Ureter (tissue), 1 donor: ENCODE measurements at regions not wholly inside any gene's neighbourhood (a gene's known extent, or its start where the extent isn't known, plus 50 kb on each side); places are given as distances from the start of the nearest gene placed in this dataset.

Source experiments
- DNase-seq: peaks from one replicate; pipeline ENCODE4 v3.0.0-alpha.2; 2020; ENCODE audit warnings: low spot score
- donor health status: DM: yes; HTN: yes; CAD: no.

DNA sequence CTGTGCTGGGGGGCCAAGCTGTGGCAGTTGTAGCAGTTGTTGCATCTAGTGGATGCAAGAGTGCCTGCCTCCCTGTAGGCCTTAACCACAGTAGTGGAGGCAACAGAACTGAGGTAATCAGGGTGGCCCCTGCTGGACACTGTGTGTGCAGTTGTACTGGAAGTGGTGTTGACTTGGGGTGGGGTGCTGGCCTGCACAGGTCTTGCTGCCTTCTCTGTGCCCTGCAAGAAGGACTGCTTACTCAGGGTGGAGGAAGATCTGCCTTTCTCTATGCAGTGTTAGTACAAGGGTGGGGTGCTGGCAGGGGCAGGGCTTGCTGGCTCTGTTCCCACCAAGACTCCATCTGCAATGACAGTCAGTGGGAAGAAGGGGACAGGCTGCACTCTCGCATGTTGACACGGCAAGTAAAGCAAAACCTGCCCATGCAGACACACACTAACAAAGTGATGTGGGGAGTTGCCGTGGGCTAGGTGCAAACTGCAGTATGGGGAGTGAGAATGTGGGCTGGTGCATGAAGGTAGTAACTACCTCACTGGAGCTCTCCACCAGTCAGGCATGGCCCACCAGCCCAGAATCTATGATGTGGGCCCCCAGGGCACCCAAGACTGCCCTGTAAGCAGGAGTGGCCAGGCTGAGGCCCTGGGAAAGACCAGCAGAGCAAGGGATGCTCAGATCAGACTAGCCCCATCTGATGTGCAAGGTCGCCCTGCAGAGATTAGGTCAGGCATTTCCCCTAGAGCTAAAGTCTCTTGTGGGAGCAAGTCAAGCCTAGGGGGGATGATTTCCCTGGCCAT is 594.9 kb downstream of the TECRL start:
- no peak for DNase-seq

DNA sequence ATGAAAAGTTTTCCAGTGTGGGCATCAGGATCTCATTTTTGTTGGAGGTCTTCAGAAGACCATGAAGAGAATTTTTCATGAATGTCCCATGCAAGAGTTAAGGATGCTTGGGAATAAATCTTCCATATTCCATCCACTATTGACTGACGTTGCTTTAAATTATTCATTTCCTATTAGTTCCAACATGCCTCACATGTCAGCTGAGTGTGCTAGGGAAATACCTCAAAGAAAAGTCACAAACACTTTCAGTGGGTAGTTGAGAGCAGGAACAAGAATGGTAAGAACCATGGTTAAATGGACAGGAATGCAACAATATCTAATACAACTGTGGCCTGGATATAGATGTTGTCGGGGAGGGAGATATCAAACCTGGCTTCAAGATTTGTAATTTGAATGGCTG is 610.1 kb downstream of the TECRL start:
- no peak for DNase-seq

DNA sequence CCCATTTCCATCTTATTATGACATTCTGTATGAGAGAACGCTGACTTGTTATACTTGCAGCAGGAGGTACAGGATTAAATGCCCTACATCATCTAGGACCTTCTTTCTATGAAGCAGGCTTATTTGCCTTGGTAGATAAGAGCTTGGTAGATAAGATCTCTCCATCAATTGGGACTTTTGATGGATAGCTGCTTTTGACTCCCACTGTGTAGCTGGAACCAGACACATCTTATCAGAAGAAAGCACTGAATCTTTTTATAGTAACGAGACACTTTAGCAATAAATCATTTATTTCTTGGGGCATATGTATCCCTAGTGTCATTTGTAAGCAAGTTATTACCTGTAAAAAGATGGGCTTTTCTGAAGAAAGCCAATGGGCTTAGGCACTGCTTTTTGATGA is 613.9 kb downstream of the TECRL start:
- DNase-seq: no peak

DNA sequence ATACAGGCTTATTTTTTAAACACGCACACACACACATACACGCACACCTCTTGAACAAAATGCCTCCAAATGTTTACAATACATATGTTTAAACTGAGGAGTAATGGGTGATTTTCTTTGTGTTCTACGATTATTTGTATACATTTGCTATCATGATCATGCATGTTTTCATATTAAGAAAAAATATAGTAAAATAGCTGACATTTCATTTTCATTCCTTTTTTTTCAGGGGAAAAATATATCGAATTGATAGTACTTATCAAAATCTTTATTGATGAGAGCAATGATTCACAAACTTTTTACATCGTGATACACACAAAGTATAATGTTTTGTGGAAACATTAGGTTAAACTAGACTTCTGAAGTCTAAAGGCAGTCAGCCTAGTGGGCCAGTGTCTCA is 618.9 kb downstream of the TECRL start:
- DNase-seq: no peak

DNA sequence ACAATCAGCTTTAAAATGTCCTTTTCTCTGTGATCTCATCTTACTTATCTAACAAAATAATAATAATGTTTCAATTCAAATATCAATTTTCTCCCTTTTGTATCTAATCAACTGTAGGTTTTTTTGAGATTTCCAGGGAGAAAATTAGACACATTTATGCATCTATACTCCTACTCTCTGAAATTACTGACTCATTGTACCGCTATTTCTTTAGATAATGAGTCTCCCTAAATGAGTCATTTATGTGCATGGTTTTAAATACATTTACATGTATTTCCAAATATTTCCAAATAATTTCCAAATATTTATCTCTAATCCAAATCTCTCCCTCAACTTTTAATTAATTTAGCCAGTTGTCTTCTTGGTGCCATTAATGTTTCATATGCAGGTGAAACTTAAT is 621.0 kb downstream of the TECRL start:
- DNase-seq: no peak

DNA sequence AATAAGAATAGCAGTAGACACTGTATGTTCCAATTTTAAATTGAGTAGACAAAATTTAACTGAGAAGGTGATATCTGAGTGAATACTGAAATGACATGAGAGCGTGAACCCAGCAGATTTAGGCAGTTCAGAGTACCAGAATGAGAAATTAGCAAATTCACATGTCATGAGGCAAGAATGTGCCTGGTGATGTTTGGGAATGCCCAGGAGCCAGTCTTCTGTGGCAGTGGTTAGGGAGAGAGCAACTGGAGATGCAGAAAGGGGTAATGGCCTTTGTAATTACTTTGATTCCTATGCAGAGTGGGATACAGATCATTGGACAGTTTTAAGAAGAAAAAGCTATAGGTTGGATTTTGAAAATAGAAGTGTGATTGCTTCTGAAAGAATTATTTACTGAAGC is 621.9 kb downstream of the TECRL start:
- no peak for DNase-seq

DNA sequence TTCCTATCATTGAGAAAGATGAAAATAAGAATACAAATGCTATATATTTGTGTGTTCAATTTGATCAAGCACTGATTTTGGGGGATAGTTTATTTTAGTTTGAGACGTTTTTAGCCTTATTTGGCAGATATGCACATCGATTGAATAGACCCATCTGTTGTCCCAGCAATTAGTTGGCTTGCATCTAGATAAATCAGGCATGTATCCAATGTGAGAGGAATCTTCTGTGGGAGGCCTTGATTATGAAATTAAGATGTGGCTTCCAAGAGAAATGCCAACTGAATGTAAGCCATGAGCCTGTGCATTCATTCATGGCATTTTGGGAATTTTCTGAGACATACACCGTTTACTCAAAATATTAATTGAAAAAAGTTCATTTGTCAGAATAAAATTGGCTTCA is 623.1 kb downstream of the TECRL start:
- no peak for DNase-seq

DNA sequence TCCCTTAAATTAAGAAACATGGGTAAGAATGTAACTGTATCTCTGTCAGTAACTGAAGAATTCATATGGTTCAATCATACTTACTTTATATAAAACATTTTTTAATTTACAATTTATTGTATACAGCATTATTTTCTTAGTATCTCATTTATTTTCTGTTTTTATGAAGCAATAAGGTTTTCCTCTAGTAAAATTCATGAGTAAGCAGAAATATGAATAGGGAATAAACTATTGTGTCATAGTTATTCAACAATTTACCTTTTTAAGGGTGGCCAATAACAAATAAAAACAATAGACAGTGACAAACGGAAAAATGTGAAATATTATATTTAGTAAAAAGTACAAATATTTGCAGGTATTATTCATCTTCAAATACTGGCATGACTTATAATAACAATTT is 624.4 kb downstream of the TECRL start:
- no peak for DNase-seq

DNA sequence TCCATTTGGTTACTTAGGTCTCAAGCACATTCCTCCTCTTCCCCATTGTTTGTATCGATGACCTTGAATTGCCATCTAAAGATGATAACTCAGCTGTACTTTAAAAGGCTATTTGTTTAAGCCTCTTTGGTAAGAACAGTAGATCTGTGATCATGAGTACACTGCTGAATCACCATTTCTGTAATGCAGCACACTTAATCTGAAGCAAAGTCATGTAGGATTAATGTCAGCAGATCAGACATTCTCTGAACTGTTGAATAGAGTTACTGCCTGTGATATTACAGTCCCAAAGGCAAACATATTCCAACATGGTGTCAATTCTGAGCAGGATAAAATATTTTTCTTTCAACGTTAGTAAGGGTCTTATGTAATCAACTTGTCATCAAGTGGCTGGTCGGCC is 631.6 kb downstream of the TECRL start:
- DNase-seq: no peak

DNA sequence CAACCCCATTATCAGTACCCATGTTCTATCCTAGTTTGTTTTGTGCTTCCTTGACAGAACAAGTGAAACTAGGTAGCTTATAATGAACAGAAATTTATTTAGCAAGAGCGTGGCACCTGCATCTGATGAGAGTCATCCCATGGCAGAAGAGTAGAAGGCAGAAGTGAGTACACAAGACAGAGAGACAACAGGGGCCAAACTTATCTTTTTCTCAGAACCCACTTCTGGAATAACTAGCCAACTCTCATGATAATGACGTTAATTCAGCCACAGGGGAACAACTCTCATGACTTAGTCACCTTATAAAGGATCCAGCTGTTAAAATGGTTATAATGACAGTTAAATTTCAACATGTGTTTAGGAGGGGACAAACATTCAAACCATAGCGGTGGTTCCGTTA is 644.9 kb downstream of the TECRL start:
- no peak for DNase-seq

DNA sequence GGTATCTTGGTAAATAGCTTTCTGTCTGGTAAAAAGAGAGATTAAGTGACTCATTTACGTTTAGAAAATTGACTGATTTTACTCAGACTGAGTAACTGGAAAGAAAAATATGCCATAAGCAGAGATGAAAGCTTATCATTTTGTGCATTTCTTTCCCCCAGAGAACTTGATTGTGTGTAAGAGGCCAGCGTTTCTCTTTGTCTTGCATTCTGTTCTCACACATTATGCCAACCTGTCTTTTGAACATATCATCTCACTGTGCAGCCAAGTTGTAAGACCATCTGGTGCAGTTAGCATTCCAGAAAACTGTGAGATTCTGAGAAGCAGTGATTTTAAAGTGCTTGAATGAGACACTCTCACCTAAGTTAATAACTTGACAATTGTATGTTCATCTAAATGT is 651.3 kb downstream of the TECRL start:
- DNase-seq: no peak

DNA sequence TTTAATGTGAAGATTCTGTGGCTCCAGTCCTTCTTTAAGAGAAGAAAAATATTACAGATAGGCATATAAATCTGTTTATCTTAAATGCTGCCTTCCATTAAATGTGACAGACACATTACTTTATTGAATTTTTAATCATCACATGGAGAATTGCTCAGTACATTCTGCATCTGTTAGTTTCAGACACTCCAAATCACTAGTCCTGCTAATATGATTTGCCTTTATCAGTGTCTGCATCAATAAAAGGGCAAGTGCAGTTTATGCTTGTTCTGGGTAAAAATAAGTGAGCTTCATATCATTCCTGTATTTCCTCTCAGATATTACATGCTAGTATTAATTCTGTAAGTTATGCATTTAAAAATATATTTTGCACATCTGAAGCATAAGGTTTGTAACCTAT is 666.4 kb downstream of the TECRL start:
- no peak for DNase-seq

DNA sequence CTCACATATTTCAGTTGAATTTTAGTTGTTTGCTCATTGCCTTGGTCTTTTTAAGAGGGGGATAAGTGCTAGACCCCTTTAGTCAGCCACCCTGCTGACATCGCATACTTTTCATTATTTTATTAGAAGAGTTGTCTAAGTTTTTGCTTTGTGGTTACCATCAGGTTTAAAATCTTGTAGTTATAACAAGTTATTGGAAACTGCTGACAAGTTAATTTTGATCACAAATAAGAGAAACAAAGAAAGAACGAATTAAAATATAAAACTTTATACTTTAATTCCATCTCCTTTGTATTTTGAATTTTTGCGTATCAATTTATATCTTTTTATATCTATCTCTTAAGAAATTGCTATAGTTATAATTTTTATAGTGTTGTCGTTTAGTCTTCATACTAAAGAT is 679.7 kb downstream of the TECRL start:
- DNase-seq: no peak

DNA sequence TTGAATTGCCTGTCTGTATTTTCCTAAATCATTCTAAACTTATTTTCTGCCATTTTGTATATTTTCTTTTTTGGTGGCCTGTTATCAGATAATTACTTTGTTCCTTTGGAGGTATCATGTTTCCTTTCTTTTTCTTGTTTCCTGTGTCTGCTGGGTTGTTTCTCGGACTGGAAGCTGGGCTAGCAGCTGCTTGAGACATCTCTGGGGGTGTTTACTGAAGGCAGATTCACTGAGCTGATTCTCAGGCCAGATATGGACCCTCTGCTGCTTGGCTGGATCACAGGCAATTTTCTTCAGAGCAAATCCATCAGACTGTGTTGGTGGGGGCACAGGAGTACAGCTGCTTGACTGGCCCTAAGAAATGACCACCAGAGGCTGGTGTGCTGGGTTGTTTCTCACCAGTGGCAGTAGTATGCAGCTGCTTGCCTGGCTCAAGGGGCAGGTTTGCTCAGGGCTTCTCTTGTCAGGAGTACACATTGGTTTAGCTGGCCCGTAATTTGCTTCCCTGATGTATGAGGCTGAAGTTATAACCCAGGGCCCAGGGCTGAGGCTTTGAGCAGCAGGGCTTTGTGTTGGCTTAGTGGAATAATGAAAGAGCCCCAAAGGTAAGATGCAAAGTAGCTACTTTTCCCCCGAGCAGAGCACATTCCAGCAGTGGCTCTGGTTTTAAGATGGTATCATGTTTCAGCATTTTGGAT is 680.6 kb downstream of the TECRL start:
- DNase-seq: no peak

DNA sequence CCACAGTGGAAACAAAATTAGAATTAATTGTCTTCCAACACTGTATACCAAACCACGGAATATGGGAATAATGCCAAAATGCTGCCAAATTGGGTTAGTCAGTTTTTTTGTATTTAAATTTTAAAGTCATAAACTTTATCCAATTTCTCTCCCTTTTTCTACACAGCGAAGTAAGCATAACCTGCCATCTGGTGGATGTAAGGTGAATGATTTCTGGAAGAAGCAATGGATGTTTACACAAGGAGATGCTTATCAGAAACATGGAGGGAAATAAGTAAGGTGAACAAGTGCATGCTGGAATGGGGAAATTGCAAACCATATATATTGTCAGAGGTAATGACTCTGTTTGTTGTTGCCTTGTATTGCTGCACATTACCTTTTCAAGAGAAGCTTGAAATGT is 691.9 kb downstream of the TECRL start:
- no peak for DNase-seq

DNA sequence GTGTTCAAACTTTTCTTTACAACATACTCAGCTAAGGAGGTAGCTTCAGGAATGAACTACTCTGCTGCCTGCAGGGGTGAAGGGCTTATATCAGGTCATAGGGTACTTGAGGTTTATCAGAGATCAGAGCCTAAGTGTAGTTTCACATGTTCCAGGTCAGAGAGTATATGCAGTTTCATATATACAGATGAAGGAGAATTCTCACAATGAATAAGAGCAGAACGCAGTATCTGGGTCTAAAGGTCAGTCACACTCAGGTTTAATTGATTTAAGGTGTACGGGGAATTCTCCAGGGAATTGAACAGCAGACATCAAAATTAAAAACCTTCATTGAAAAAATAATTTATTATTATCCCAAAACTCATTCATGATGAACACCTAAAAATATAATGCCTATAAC is 700.6 kb downstream of the TECRL start:
- DNase-seq: no peak

DNA sequence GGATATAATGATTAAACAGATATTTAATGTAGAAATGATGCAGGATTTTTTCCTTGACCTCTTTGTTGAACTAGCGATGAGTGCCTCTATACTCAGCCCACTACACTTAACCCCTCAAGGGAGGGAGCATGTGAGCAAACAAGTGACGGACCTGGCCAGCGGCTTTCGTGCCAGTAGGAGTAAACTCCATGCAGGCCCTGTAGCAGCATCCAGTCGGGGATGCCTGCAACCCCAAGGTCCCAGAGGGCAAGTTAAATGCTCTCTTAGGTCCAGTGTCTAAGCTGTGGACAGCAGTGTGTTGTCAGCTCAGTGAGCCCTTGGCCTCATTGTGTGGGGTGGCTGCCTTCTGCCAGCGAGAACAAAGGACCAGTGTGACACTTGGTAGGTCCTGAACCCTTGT is 708.7 kb downstream of the TECRL start:
- DNase-seq: no peak

DNA sequence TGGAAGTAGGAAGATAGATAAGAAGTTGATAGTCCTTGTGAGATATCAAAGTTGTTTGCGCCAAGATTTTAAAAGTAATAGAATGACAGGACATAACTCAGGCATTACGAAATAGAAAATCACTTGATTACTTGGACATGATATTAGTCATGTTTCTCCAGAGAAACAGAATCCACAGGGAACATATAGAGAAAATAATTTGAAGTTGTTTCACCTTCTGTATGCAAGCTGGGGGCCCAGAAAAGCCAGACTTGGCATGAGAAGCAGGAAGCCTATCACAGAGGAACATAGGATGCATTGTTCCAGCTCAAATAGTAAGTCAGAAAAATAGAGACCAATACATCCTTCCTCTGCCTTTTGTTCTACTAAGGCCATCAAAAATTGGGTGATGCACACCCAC is 715.9 kb downstream of the TECRL start:
- no peak for DNase-seq

DNA sequence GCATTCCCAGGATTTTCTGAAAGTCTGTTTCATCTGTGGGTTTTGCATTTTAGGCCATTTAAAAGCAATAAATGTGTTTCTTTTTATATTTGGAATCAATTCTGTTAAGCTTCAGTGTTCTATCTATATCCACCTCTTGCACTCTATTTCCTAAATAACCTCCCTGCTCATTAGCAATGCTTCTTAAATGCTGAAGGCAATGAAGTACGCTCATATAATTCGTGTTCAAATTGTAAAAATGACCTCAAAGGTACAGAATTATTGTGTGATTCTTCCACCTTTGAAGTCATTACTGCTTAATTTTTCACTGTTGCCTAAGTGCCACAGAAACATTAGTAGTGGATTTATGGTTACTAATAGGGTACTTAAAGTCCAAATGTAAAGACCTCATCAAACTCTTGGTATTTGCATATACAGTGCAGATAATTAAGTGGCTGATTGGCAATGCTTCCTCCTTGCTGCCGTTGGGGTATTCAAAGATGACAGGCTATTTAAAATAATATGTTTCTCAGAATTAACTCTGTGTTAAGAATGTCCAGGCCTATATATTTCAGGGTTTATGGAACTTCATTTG is 730.8 kb downstream of the TECRL start:
- no peak for DNase-seq

DNA sequence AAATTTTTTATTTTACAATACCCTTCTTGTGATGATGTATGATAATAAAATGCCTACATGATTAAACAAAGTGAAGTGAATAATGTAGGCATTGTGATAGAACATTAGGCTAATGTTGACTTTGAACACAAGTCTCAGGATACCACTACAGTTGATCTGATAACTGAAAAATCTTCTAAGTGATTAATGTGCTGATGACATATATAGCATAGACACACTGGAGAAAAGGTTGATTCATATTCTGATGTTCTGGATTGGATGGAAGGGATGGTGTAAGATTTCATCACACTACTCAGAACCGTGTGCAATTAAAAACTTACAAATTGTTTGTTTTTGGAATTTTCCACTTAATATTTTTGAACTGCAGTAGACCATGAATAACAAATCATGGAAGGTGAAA is 738.5 kb downstream of the TECRL start:
- no peak for DNase-seq

DNA sequence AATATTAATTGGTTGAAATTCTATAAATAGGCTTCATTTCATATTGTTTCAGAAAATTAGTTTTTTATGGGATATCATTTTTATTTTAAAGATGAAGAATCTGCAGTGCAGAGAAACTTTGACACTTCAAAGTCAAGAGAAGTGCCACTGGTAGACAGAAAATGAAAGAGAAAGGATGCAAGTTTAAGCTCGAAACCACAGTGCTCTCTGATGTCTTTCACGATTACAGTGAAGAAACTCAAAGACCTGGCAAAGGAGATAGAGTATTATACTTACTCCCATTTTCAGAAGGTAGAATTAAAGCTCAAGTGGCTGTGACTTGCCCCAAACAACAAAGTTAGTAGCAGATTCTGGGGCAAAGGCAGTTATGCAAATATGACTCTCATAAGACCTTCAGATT is 745.4 kb downstream of the TECRL start:
- no peak for DNase-seq

DNA sequence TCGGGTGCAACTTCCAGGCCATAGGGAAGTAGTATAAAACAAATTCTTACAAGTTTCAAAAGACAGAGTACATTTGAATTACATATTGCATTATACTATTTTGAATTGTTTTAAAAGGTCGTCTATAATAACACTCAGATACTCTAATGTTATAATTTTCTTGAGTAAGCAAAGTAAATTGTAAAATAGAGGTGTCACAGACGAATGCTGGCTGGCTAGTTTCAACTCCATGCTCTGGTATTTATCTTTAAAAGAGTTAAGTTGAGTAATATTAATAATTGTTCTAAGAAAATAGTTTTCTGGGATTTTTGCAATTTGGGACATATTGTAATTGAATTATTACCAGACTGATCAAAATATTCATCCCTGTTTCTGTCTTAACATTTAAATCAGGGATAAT is 764.9 kb downstream of the TECRL start:
- no peak for DNase-seq

DNA sequence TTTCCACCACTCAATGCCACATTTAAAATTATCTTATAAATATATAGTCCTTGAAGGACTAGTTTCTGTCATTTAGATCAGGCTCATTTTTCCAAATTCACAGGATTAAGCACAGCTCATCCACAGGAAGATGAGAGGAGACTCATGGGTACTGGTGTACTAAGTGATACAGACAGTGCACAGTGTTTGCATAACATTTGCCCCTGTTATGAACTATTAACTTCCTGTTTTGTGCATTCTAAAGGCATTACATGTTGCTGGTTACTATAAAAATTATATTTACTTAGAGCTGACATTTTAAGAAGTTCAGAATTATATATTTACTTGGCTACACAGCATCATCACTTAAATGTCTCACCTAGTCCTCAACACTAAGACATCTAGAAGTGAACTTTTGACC is 772.0 kb downstream of the TECRL start:
- DNase-seq: no peak
